GM20431 (cell line): ENCODE measurements at regions not wholly inside any gene's neighbourhood (a gene's known extent, or its start where the extent isn't known, plus 50 kb on each side); places are given as distances from the start of the nearest gene placed in this dataset.

ENCODE experiments used
- in situ Hi-C: fragments of 300-500 bp; cut with MseI, MboI; formaldehyde crosslinking; loops from one replicate; pipeline ENCODE4 v1.15.0; 2020; ENCODE audit warnings: low sequenced_read_pairs; ENCODE audit not compliant: unreplicated experiment

DNA sequence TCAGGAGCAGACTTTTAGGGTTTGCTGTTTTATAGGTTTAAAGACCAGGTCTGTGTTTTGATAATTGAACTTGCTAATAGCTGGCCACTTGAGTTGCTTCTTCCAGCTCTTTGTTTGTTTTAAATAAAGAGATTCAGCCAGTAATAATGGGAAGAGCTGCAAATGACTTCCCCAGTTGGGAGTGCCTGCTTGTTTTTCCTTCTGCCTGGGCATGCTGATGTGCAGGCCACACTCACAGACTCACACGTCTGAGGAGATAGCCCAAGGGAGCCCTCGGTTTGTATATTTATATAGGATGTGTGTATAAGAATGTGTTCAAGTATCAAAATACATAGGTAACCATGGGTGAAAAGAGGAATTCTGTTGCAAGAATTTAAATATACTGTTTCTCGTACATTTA is 78.2 kb upstream of the BOC start:
- in situ Hi-C loops = loop anchor here (10.0 kb wide), 1 partner anchor 152 kb away; no protein-coding TSS in a partner anchor

DNA sequence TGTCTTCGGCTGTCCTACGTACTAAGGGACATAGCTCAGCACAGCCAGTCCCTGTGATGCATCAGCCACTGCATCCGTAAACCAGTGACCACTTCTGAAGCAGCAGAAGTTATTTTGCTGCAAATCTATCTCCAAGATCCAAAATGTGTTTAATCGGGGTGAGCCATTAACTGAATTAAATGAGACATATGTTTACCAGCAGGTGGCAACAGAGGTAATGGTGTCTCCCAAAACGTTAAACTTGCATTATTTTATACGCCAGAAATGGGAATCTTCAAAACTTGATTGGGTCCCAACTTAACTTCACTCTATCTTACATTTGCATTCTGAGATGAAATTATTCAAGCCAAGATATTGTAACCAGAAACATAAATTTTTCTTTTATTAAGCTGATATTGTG is 75.3 kb upstream of the BOC start:
- in situ Hi-C loops = loop anchor here (10.0 kb wide), 1 partner anchor 149 kb away; no protein-coding TSS in a partner anchor

DNA sequence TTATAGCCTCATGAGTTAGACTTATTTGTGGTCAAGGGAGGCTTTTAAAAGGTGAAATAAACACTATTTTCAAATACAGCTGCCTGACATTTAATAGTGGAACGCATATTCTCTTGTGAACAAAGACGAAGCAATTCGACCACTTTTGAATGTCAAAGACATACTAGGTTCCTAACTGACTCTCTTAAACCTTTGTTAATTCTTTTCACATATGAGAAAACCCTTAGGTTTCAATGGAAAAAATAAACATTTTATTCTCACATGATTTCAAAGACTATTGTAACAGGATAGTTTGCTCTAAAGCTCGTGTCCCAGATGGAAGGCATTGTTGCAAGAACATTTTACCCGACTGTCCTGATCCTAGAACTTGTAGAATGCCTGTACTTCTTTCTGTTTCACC is 74.8 kb upstream of the BOC start:
- in situ Hi-C loops = loop anchor here (10.0 kb wide), 1 partner anchor 148 kb away; no protein-coding TSS in a partner anchor

DNA sequence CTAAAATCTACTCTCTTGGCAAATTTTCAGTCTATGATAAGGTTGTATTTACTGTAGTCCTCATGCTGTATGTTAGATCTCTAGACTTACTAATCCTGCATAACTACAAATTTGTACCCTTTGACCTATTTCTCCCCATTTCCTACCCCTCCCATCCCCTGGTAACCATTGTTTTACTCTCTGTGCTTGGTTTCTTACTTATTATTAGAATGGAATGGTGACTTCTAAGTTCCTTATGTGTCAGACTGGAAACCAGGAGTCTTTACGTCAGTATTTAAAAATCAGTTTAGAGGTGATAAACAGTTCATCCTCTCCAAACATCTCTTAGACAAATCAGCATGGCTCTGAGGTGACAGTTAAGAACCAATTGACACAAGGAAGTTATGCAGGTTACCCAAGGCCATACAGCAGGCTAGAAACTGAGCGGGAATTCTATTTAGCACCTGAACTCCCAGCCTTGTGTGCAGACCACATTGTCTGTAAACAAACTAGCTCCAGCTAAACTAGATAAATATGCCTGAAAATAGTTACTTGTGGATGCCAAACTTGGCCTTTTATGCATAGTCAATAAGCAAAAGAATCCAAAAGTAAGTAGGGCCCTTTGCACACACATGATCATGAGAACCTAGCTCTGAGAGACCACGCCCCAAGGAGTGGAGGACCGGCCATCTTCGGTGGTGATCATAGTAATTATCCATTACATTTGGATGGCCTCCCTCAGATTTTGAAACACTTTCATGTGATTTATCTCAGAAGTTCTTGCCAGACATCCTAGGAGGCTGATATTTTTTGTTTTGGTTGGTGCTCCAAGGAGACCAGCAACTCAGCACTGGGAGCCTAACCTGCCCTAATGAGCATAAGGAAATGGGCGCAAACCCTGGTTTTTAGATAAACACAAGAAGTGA is 72.3 kb upstream of the BOC start:
- in situ Hi-C loops = loop anchor here (10.0 kb wide), 1 partner anchor 146 kb away; no protein-coding TSS in a partner anchor

DNA sequence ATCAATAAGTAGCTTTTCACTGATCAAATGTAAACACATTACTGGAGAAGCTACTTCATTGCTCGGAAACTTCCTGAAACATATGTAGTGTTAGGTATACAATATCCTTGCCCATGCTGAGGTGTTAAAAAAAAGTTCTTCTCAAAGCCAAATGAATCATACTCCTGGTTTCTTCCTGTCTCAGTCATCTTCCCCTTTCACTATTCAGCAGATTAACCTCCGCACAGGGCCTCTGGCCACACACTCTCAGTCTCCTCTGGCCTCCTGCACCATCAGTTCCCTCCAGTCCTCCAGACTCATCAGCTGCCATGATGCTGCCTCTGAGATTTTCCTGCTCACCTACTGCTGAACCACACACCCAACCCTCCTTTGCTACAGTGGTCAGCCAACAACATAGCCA is 70.5 kb upstream of the BOC start:
- in situ Hi-C loops = no loop called here

DNA sequence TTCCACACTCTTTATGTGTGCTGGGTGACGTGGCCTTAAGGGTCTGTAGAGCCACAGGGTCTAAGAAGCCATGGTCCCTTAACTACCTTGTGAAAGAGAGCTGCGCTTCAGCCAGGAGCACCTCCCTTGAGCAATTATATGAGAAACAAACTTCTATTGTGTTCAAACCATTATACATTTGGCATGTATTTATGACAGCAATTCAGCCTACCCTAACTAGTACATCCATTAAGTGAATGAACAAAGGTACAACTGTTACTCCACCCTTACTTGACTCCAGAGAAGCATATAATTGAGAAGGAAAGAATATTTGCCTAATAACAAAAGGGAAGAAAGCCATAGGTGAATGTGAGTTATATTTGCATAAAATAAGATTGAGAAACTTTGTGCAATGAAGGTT is 69.8 kb upstream of the BOC start:
- in situ Hi-C loops = no loop called here

DNA sequence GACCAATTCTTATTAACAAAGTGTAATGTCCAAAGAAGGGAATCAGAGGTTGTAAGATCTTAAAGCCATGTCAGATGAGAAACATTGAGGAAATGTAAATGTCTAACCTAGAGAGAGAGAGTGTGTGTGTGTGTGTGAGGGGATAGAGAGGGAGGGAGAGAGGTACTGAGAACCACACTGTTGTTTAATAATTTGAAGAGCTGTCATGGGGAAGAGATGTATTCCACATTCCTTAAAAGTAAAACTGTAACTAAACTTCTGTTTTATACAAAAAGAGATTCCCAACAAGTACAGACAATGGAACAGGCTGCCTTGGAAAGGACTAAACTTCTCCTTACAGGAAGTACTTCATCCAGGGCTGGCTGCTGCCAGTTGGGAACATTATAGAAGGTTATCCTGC is 68.9 kb upstream of the BOC start:
- in situ Hi-C loops = no loop called here

DNA sequence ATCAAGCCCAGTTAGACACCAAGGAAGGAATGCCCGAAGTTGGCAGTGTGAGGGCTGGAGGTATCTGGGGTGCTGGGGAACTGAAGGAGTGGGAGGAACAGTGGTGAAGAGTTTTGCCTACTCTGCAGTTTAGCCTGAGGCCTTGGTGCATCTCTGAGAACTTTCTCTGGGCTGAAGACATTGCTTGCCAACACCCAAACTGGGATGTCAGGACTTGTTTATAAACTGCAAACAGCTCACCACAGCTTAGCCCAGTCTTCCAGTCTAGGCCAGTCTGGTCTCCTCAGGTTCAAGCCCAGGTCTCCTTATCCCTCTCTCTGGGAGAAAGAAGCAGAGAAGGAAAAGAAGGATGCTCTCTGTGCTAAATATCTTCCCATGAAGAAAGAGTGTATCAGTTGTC is 68.0 kb upstream of the BOC start:
- in situ Hi-C loops = no loop called here

DNA sequence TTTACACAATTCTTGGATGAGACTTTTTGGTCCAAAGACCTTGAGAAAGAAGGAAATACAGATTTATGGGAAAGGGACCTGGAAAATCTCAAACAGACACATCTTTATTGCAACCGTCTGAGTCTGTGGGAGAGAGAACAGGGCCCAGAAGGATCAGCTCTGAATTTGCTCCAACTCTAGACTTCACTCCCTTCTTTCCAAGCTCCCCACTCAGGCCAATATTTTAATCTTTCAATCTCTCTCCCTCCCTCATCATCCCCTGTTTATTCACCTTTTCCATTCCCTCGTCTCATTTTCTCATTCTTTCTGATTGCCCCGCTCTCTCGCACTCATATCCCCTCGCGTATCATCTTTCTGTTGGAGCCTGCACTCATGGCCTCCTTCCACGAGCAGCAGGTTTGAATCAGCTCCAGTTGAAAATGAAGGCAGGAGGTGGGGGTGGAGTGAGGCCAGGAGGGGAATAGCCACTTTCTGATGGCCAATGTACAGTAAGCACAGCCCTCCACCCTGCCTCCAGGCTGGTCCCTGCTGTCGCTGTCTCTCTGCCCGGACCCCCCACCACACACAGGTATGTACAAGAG is 63.6 kb upstream of the BOC start:
- in situ Hi-C loops = no loop called here

DNA sequence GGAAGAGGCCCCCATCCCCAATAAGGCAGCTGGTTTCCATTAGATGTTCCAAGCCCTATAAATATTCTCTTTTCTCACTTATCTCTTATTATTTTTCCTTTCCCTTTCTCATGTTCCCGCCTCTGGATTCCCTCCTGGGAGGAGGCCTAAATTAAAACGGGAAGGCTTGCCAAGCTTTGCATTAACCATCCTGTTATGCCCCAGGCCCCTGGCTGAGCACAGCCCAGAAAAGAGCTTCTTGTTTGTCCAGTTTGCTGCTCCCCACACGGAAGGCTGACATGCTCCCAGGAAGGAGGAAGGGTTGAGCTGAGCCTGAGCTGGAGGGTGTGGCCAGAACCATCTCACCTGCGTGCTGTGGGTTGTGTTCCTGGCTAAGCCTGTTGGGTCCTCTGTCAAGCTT is 63.1 kb upstream of the BOC start:
- in situ Hi-C loops = no loop called here

DNA sequence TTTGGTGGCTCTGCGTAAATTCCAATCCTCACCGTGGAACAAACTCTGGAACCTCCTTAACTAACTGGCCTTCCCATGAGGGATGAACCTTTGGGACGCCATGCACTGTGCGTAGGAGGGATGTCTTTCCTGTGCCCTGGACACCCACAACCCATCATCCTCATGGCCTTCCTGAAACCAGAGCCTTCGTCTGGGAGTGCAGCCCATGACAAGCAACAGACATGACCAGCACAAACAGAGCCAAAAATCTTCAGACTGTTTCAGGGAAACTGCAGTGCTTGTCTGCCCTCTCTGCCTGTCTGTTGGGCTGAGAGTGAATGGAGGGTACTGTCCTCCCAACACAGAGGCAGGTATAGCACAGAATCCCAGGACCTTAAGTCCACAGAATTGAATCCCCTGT is 61.1 kb upstream of the BOC start:
- in situ Hi-C loops = no loop called here

DNA sequence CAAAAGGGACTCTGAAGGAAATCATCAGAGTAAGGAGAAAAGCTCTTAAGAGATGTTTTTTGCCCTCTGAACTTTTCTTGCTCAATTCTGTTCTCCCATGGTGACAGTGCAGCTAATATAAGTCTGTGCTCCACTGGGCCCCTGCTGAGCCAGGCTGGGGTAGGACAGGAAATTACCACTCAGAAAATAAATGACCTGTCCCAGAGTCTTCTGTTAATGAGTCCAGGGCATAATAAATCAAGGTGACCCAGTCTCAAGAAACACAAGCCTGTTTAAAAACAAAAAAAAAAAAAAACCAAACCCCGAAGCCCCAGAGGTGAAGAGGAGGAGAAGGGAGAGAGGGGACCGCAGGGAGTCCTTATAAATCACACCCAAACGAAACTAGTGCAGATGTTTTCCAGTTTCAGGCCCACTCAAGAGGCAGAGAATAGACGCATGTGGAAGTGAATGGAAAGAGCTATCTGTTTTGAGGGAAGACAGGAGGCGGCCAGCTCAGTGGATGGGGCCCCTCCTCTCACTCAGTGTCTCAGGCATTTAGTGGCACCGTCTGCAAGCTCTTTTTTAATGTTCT is 59.8 kb upstream of the BOC start:
- in situ Hi-C loops = no loop called here

DNA sequence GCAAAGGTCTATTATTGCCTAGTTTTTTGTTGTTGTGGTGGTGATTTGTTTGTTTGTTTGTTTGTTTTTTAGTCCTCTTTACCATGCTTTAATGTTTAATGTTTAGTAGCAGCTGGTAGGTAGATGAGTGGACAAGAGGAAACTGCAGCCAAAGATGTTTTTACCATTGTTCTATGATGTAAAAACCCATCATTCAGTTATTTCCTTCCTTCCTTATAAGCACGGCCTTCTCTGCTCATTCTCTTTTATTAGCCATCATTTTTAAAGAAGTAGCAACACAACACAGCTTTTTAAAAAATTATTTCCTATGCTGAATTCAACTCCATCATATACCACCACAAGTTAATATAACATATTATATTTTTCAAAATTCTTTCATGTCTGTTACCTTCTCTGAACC is 58.5 kb upstream of the BOC start:
- in situ Hi-C loops = no loop called here

DNA sequence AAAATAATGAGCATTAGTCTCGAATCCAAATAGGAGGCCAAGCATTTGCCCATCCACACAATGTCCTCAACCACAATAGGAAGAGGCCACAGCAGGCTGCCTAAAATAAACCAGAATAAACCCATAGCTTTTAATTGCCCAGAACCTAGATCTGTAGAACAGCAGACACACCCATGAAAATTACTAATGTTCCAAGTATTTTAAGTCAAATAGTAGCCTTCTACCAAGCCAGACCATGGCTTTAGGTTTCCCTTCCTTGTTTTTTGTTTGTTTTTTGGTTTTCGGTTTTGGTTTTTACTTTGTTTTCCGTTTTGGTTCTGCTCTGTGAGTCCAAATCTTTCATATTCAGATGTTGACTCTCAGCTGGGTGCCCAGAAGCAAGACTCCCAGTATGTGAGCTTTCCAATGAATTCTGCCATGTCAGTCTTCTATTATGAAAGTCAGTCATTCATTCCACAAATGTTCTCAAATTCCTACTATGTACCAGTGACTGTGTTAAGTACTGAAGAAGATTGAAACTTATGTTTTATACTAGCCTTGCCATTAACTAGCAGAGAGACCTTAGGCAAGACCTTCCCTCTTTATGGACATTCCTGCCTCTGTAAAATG is 57.8 kb upstream of the BOC start:
- in situ Hi-C loops = no loop called here

DNA sequence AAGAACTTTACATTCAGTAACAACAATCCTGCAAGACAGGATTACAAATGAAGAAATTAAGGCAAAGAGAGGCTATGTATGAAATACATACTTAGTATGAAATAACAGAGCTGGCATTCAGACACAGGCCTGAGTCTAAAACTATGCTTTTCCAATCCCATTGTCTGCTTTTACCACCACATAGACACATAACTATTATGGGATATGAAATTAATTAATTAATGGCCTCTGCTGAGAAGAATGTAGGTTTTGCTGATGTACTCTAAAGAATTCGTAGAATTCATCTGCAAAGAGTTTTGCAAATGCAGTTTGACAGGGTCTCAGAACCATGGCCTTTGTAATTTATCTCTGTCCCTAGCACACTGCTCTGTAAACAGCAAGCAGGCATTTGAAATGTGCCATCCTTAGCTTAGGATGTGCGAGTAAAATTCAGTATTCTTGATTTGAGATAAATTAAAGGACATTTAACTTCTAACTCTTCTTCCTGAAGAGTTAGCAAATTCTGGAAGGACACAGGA is 54.5 kb upstream of the BOC start:
- in situ Hi-C loops = no loop called here

DNA sequence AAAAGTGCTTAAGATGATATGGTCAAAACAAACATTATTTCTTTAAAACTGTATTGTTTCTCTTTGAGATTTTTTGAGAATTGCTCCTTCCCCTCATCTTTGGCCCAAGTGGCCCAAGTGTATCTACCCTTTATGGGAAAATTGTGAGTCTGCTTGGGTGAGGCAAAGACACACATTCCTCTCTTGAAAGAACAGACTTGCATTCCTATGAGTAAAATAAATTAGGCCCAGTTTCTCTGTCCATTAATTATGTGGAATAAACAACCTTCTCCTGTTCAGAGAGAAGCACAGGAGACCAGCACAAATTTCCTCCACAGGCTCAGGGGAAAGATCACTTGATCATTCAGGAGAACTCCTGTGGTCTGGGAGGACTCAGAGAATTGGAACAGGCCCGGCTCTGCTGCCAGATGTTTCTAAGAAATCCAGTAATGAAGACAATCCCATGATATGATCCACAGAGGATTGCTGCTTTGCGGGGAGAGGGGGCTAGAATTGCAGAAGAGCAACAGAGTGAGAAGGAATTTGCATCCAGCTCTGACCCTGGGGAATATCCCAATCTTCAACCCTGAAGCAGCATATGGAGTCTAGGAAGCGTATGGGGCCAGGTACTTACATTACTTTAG is 53.8 kb upstream of the BOC start:
- in situ Hi-C loops = no loop called here

DNA sequence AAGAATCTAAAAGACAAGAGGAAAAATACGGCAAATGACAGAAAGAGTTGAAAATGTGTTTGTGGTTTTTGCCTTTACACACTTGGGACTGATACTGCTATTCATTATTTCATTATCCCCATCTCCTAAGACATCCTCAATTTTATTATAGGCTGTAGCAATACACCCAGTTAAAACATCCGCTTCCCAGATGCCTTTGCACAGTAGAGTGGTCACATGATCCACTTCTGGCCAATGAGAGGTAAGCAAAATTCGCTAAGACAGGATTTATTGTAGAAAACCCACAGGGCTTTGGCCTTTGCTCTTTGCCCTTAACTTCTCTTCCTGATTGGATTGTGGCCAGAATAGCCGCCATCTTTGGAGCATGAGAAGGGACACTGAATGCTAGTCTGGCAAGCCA is 53.2 kb upstream of the BOC start:
- in situ Hi-C loops = no loop called here
